OCI-LY1 (cell line): ENCODE measurements at regions not wholly inside any gene's neighbourhood (a gene's known extent, or its start where the extent isn't known, plus 50 kb on each side); places are given as distances from the start of the nearest gene placed in this dataset.

Source experiments
- EZH2 ChIP-seq: fragments of 200-600 bp; sonication (generic), shearing (Covaris generic); IDR thresholded peaks from 2 replicates; pipeline ENCODE4 v1.8.0; 2017; ENCODE audit warnings: borderline replicate concordance, mixed run types, mild to moderate bottlenecking, antibody characterized with exemption, low read length, moderate library complexity, mixed read lengths
- TF ChIP-seq, protein P1 (sequence below): fragments of 200-600 bp; sonication (generic), shearing (Covaris generic); IDR thresholded peaks from 2 replicates; pipeline ENCODE4 v1.5.1; 2017; ENCODE audit warnings: mild to moderate bottlenecking, antibody characterized with exemption, low read length, moderate library complexity, mixed read lengths

DNA sequence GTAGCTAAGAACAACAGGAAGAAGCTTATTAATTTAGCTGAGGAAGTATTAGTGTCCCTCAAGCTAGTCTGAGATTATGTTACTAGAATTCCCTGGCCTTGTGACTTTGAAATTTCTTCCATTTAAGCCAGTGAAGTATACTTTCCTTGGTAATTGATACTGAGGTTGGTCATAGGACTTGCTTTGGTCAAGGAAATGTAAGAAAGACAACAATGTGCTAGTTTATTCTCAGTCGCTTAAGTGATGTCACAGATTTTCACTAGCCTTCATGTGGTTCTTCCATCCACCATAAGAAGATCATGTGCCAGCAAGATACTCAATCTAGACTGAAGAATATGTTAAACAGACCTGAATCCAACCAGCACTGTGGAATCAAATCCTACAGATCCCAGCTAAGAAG is 1140.1 kb downstream of the TECRL start:
- TF ChIP-seq, protein P1, sequence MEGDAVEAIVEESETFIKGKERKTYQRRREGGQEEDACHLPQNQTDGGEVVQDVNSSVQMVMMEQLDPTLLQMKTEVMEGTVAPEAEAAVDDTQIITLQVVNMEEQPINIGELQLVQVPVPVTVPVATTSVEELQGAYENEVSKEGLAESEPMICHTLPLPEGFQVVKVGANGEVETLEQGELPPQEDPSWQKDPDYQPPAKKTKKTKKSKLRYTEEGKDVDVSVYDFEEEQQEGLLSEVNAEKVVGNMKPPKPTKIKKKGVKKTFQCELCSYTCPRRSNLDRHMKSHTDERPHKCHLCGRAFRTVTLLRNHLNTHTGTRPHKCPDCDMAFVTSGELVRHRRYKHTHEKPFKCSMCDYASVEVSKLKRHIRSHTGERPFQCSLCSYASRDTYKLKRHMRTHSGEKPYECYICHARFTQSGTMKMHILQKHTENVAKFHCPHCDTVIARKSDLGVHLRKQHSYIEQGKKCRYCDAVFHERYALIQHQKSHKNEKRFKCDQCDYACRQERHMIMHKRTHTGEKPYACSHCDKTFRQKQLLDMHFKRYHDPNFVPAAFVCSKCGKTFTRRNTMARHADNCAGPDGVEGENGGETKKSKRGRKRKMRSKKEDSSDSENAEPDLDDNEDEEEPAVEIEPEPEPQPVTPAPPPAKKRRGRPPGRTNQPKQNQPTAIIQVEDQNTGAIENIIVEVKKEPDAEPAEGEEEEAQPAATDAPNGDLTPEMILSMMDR = no peak
- TF ChIP-seq EZH2 = no peak
